Endothelial cell of umbilical vein (primary cell): ENCODE measurements at regions not wholly inside any gene's neighbourhood (a gene's known extent, or its start where the extent isn't known, plus 50 kb on each side); places are given as distances from the start of the nearest gene placed in this dataset.

Experiments used
- BruUV-seq: library from RNA; stranded (reverse); fragments of 400-500 nt; replicated peaks from 2 replicates; lab custom pipeline; 2021; lab: Mats Ljungman, UMichigan
- CTCF ChIA-PET: fragments of 300-600, 350-600 bp; sonication (Branson Sonifier 250); formaldehyde crosslinking; loops from one replicate; lab custom pipeline; 2021; ENCODE audit warnings: antibody characterized with exemption, inconsistent platforms; lab: Charles Lee
- POLR2A ChIA-PET: fragments of 300-600, 350-600 bp; sonication (Branson Sonifier 250); formaldehyde crosslinking; loops from one replicate; lab custom pipeline; 2021; ENCODE audit warnings: antibody characterized with exemption, inconsistent platforms; lab: Charles Lee
- DNase-seq: peaks from one replicate; pipeline ENCODE4 v3.0.0-alpha.2; 2011; ENCODE audit warnings: low read depth, low spot score
- FAIRE-seq: peaks from 2 replicates; lab custom pipeline; 2011; peaks lifted over from hg19 to GRCh38; lab: Jason Lieb, UNC
- H2AFZ ChIP-seq: 2 replicates; pipeline ENCODE4 v1.6.0; 2012; ENCODE audit warnings: low read depth, low read length, control low read depth, inconsistent platforms
- H3K27ac ChIP-seq: 2 replicates; pipeline ENCODE4 v1.5.1; 2011; ENCODE audit warnings: low read depth, mild to moderate bottlenecking, control low read depth, low read length, moderate library complexity; ENCODE audit not compliant: insufficient read depth
- H3K27me3 ChIP-seq, 2 experiments: 2 replicates each; pipeline versions ENCODE4 v1.6.0 to v1.6.1; 2011; ENCODE audit warnings: low read length in 2 of 2, mixed read lengths in 1 of 2; ENCODE audit not compliant: control insufficient read depth in 2 of 2, insufficient read depth in 2 of 2
- H3K36me3 ChIP-seq, 2 experiments: 2 replicates in 1 of 2; 3 replicates in 1 of 2; pipeline ENCODE4 v1.5.1; 2011; ENCODE audit warnings: low read length in 2 of 2, mild to moderate bottlenecking in 1 of 2, moderate library complexity in 1 of 2; ENCODE audit not compliant: control insufficient read depth in 2 of 2, insufficient read depth in 2 of 2; ENCODE audit errors: extremely low read depth in 1 of 2
- H3K4me1 ChIP-seq: 3 replicates; pipeline ENCODE4 v1.5.1; 2011; ENCODE audit warnings: mild to moderate bottlenecking, low read length; ENCODE audit not compliant: control insufficient read depth, insufficient read depth; ENCODE audit errors: extremely low read depth
- H3K4me2 ChIP-seq: 2 replicates; pipeline ENCODE4 v1.6.1; 2011; ENCODE audit warnings: low read length, control low read depth, mixed read lengths; ENCODE audit not compliant: insufficient read depth
- H3K4me3 ChIP-seq, 3 experiments: fragments of 200-600 bp in 1 of 3; sonication (generic), shearing (Covaris generic) in 1 of 3; replicated peaks in 1 of 3; 2 replicates each; pipeline ENCODE4 v1.5.1; 2011 to 2016; ENCODE audit warnings: control low read depth in 3 of 3, low read length in 3 of 3, mild to moderate bottlenecking in 2 of 3, inconsistent platforms in 1 of 3, low read depth in 1 of 3, moderate library complexity in 1 of 3; ENCODE audit not compliant: insufficient read depth in 1 of 3
- H3K79me2 ChIP-seq: 2 replicates; pipeline ENCODE4 v1.6.0; 2012; ENCODE audit warnings: low read length, inconsistent platforms; ENCODE audit not compliant: control insufficient read depth, insufficient read depth
- H3K9ac ChIP-seq: replicated peaks from 2 replicates; pipeline ENCODE3; 2011; ENCODE audit warnings: low read length, control low read depth; ENCODE audit not compliant: insufficient read depth; ENCODE audit errors: extremely low read depth
- H3K9me1 ChIP-seq: replicated peaks from 3 replicates; pipeline ENCODE4 v1.6.0; 2011; ENCODE audit warnings: mild to moderate bottlenecking, low read length; ENCODE audit not compliant: control insufficient read depth, insufficient read depth; ENCODE audit errors: extremely low read depth
- H3K9me3 ChIP-seq: replicated peaks from 2 replicates; pipeline ENCODE4 v1.5.1; 2012; ENCODE audit warnings: low read length, inconsistent platforms; ENCODE audit not compliant: control insufficient read depth, insufficient read depth
- H4K20me1 ChIP-seq: replicated peaks from 2 replicates; pipeline ENCODE3; 2011; ENCODE audit warnings: mild to moderate bottlenecking, low read length; ENCODE audit not compliant: control insufficient read depth, insufficient read depth; ENCODE audit errors: extremely low read depth
- EZH2 ChIP-seq: IDR thresholded peaks from 2 replicates; pipeline ENCODE4 v1.6.1; 2012; ENCODE audit warnings: borderline replicate concordance, low read depth, mild to moderate bottlenecking, moderate library complexity, low read length, inconsistent platforms; ENCODE audit not compliant: severe bottlenecking
- FOS ChIP-seq: IDR thresholded peaks from 2 replicates; pipeline ENCODE4 v1.6.1; 2011; ENCODE audit warnings: mild to moderate bottlenecking, low read length, moderate library complexity, borderline replicate concordance; ENCODE audit not compliant: insufficient read depth
- GATA2 ChIP-seq: IDR thresholded peaks from 2 replicates; pipeline ENCODE4 v1.7.0; 2011; ENCODE audit warnings: low read depth, mild to moderate bottlenecking, moderate library complexity, mixed read lengths, low read length; ENCODE audit not compliant: insufficient read length, insufficient read depth
- JUN ChIP-seq: IDR thresholded peaks from 2 replicates; pipeline ENCODE4 v1.6.1; 2011; ENCODE audit warnings: borderline replicate concordance, low read depth; ENCODE audit not compliant: insufficient read length, insufficient read depth
- MAX ChIP-seq: IDR thresholded peaks from 2 replicates; pipeline ENCODE4 v1.6.1; 2011; ENCODE audit not compliant: insufficient read depth, insufficient read length
- MYC ChIP-seq: IDR thresholded peaks from one replicate; pipeline ENCODE4 v1.6.1; 2011; ENCODE audit warnings: mild to moderate bottlenecking, low read depth, low read length
- POLR2A ChIP-seq: IDR thresholded peaks from 2 replicates; pipeline ENCODE4 v1.6.1; 2012; ENCODE audit warnings: low read depth, mild to moderate bottlenecking, control low read depth, low read length
- POLR2AphosphoS5 ChIP-seq: IDR thresholded peaks from 2 replicates; pipeline ENCODE4 v1.6.1; 2012; ENCODE audit warnings: low read depth, mild to moderate bottlenecking, control low read depth, low read length, moderate library complexity; ENCODE audit not compliant: insufficient read depth
- dilution Hi-C: fragments of 300-500 bp; cut with MboI; formaldehyde crosslinking; loops from one replicate; pipeline ENCODE4 v1.15.0; 2019; ENCODE audit warnings: low sequenced_read_pairs; ENCODE audit not compliant: extremely low pct_ligation_motif_present
- intact Hi-C: fragments of 100-400 bp; cut with micrococcal nuclease; formaldehyde crosslinking; loops from one replicate; pipeline ENCODE4 v1.10.0; 2022
- TF ChIP-seq, protein P1 (sequence below), 2 donors: IDR thresholded peaks; 1 replicate in 1 of 2; 2 replicates in 1 of 2; pipeline ENCODE4 v1.5.1; 2011; ENCODE audit warnings: low read length in 2 of 2, mild to moderate bottlenecking in 2 of 2, moderate library complexity in 2 of 2, control low read depth in 1 of 2, inconsistent platforms in 1 of 2, low read depth in 1 of 2; ENCODE audit not compliant: insufficient read depth in 1 of 2; ENCODE audit errors: extremely low read depth in 1 of 2

DNA sequence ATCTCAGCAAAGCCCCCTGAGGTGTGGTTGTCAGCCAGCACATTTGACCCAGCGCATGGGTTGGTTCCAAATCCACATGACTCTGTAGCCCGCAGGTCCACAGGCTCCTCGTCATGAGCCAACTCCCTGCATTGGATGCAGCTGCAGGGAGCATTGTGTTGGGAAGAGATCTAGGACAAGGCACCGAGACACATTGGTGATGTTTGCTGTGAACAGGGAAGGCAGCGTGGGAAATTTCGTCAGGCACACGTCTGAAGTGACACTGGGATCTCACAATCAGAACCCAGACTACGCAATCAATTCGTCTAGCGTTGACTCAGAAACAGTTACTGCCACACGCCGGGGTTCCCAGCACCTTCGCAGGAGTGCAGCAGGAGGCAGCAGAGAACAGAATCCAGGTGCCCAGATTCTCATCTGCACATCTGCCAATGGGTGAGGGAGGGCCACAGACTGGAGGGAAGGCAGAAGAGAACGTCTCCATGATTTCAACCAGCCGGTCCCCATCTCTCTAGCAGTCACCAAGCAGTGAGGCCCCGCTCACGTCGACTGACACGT lies 177.0 kb downstream of the TTLL2 start:
- DNase-seq (no peak), FAIRE-seq (no peak)
- intact Hi-C loops (no loop called here), dilution Hi-C loops (no loop called here)
- no peak overlapping the region for H3K9ac ChIP-seq
- H2AFZ ChIP-seq: no peak overlapping the region
- no peaks in the 10 kb centered on the region for H4K20me1 ChIP-seq
- no peaks in the 10 kb centered on the region for H3K36me3 ChIP-seq
- BruUV-seq: no TSS peak
- H3K9me3 ChIP-seq: no peaks in the 10 kb centered on the region
- H3K79me2 ChIP-seq: no peaks in the 10 kb centered on the region
- TF ChIP-seq FOS: no peak
- TF ChIP-seq EZH2: no peak
- TF ChIP-seq, protein P1, sequence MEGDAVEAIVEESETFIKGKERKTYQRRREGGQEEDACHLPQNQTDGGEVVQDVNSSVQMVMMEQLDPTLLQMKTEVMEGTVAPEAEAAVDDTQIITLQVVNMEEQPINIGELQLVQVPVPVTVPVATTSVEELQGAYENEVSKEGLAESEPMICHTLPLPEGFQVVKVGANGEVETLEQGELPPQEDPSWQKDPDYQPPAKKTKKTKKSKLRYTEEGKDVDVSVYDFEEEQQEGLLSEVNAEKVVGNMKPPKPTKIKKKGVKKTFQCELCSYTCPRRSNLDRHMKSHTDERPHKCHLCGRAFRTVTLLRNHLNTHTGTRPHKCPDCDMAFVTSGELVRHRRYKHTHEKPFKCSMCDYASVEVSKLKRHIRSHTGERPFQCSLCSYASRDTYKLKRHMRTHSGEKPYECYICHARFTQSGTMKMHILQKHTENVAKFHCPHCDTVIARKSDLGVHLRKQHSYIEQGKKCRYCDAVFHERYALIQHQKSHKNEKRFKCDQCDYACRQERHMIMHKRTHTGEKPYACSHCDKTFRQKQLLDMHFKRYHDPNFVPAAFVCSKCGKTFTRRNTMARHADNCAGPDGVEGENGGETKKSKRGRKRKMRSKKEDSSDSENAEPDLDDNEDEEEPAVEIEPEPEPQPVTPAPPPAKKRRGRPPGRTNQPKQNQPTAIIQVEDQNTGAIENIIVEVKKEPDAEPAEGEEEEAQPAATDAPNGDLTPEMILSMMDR (IDR thresholded peaks at IDR 0.05; ENCODE audit: extremely low read depth in 1 of 2, insufficient read depth in 1 of 2, low read depth in 1 of 2, low read length in 2 of 2): peak; percentile 6 to 8
- no peak overlapping the region for H3K4me3 ChIP-seq
- no peak overlapping the region for H3K4me2 ChIP-seq
- H3K9me1 ChIP-seq: no peaks in the 10 kb centered on the region
- H3K4me1 ChIP-seq: no peaks in the 10 kb centered on the region
- no peaks in the 10 kb centered on the region for H3K27me3 ChIP-seq
- CTCF ChIA-PET: interaction anchor here (1.0 to 1.4 kb wide), 3 partner anchors 394 to 399 kb away, joined by 3 read pairs; no protein-coding TSS in a partner anchor
- POLR2A ChIA-PET: no interaction called here
- H3K27ac ChIP-seq: no peak overlapping the region

DNA sequence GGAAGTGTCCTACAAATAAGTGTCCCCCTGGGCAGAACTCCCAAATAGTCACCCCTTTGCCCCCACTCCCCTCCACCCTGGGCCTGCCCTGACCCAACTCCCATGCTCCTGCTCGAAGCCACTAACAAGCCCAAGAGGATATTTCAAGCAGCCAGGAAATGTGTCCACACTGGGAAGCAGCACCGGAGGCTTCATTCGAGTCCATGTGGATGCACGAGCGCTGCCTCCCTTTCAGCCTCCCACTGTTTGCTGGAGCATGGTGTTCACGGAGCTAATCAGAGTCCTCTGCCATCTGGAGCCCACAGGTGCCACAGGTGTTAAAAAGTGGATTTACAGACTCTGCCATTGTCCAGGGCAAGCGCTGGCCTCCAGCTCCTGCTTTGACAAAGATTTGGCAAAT lies 177.6 kb downstream of the TTLL2 start:
- no peak overlapping the region for H2AFZ ChIP-seq
- TF ChIP-seq, protein P1 (IDR thresholded peaks at IDR 0.05; ENCODE audit: extremely low read depth in 1 of 2, insufficient read depth in 1 of 2, low read depth in 1 of 2, low read length in 2 of 2): no peak
- no peak for TF ChIP-seq FOS
- no peak for TF ChIP-seq POLR2A
- no peak for TF ChIP-seq MAX
- TF ChIP-seq MYC: no peak
- no peak for TF ChIP-seq GATA2
- TF ChIP-seq EZH2: no peak
- no peak for TF ChIP-seq POLR2AphosphoS5
- TF ChIP-seq JUN: no peak
- no peak overlapping the region for H3K27ac ChIP-seq
- no peak overlapping the region for H3K4me3 ChIP-seq
- no peak for FAIRE-seq
- H3K9ac ChIP-seq: no peak overlapping the region
- dilution Hi-C loops (no loop called here), intact Hi-C loops (no loop called here)
- no peaks in the 10 kb centered on the region for H3K27me3 ChIP-seq
- H3K36me3 ChIP-seq: no peaks in the 10 kb centered on the region
- H3K9me1 ChIP-seq: no peaks in the 10 kb centered on the region
- BruUV-seq: no TSS peak
- POLR2A ChIA-PET: no interaction called here
- H3K9me3 ChIP-seq: no peaks in the 10 kb centered on the region
- H3K79me2 ChIP-seq: no peaks in the 10 kb centered on the region
- CTCF ChIA-PET: interaction anchor here (1.0 to 1.4 kb wide), 3 partner anchors 394 to 398 kb away, joined by 3 read pairs; no protein-coding TSS in a partner anchor
- H4K20me1 ChIP-seq: no peaks in the 10 kb centered on the region
- H3K4me2 ChIP-seq: no peak overlapping the region
- no peaks in the 10 kb centered on the region for H3K4me1 ChIP-seq
- no peak for DNase-seq
